GM23338 (cell line): ENCODE measurements at regions not wholly inside any gene's neighbourhood (a gene's known extent, or its start where the extent isn't known, plus 50 kb on each side); places are given as distances from the start of the nearest gene placed in this dataset.

Experiments
- ATAC-seq: fragments of 200-7000 bp; cut with Tn5 transposase; 3 replicates; pipeline ENCODE4 v1.9.1; 2020
- DNase-seq: peaks from one replicate; pipeline ENCODE4 v3.0.0-alpha.2; 2015; ENCODE audit warnings: low spot score
- H2AFZ ChIP-seq: fragments of 200-600 bp; sonication (generic); 2 replicates; pipeline ENCODE4 v1.8.0; 2016; ENCODE audit warnings: antibody characterized with exemption, mild to moderate bottlenecking, moderate library complexity
- H3F3A ChIP-seq: fragments of 200-600 bp; sonication (generic); replicated peaks from 2 replicates; pipeline ENCODE4 v1.8.0; 2017; ENCODE audit warnings: antibody characterized with exemption, mixed run types, low read depth
- H3K27ac ChIP-seq: fragments of 200-600 bp; sonication (generic); 2 replicates; pipeline ENCODE4 v1.6.1; 2016; ENCODE audit warnings: low read depth
- H3K27me3 ChIP-seq: fragments of 200-600 bp; sonication (generic); 2 replicates; pipeline ENCODE4 v1.8.0; 2016; ENCODE audit warnings: mild to moderate bottlenecking, mixed run types, moderate library complexity; ENCODE audit not compliant: insufficient read depth
- H3K36me3 ChIP-seq: fragments of 200-600 bp; sonication (generic); 2 replicates; pipeline ENCODE4 v1.8.0; 2016; ENCODE audit warnings: mild to moderate bottlenecking; ENCODE audit not compliant: insufficient read depth
- H3K4me1 ChIP-seq: fragments of 200-600 bp; sonication (generic); 2 replicates; pipeline ENCODE4 v1.8.0; 2016; ENCODE audit warnings: mild to moderate bottlenecking, moderate library complexity; ENCODE audit not compliant: insufficient read depth
- H3K4me2 ChIP-seq: fragments of 200-600 bp; sonication (generic); 2 replicates; pipeline ENCODE4 v1.7.1; 2017; ENCODE audit warnings: mixed run types
- H3K4me3 ChIP-seq: fragments of 200-600 bp; sonication (generic); 2 replicates; pipeline ENCODE4 v1.6.1; 2016; ENCODE audit warnings: mixed run types
- H3K79me2 ChIP-seq: fragments of 200-600 bp; sonication (generic); replicated peaks from 2 replicates; pipeline ENCODE4 v1.8.0; 2017; ENCODE audit warnings: mild to moderate bottlenecking; ENCODE audit not compliant: insufficient read depth
- H3K9me2 ChIP-seq: fragments of 200-600 bp; sonication (generic); 2 replicates; pipeline ENCODE4 v1.8.0; 2017; ENCODE audit not compliant: insufficient read depth
- H4K20me1 ChIP-seq: fragments of 200-600 bp; sonication (generic); replicated peaks from 2 replicates; pipeline ENCODE4 v1.8.0; 2017; ENCODE audit warnings: mild to moderate bottlenecking; ENCODE audit not compliant: insufficient read depth
- H3K27ac Mint-ChIP-seq: 2 replicates; pipeline ENCODE4 v1.8.0; 2020; ENCODE audit warnings: inconsistent platforms, mild to moderate bottlenecking, moderate library complexity, mixed read lengths
- H3K27me3 Mint-ChIP-seq: 3 replicates; pipeline ENCODE4 v1.8.0; 2022; ENCODE audit warnings: low read depth, mild to moderate bottlenecking, moderate library complexity, mixed read lengths, inconsistent platforms; ENCODE audit not compliant: insufficient read depth, poor library complexity
- H3K36me3 Mint-ChIP-seq: 3 replicates; pipeline ENCODE4 v1.8.0; 2021; ENCODE audit warnings: low read depth, mild to moderate bottlenecking, inconsistent platforms, moderate library complexity, mixed read lengths
- H3K4me1 Mint-ChIP-seq: 3 replicates; pipeline ENCODE4 v1.8.0; 2020; ENCODE audit warnings: mild to moderate bottlenecking, inconsistent platforms, mixed read lengths
- H3K4me3 Mint-ChIP-seq: 3 replicates; pipeline ENCODE4 v1.8.0; 2021; ENCODE audit warnings: moderate library complexity, mild to moderate bottlenecking, inconsistent platforms, mixed read lengths
- H3K9me3 Mint-ChIP-seq: 3 replicates; pipeline ENCODE4 v1.8.0; 2020; ENCODE audit warnings: moderate library complexity, mild to moderate bottlenecking, inconsistent platforms, mixed read lengths
- CREB1 ChIP-seq: fragments of 250-450 bp; sonication (Bioruptor Pico); IDR thresholded peaks from 2 replicates; pipeline ENCODE4 v1.5.0; 2020; ENCODE audit warnings: low read depth, mild to moderate bottlenecking, moderate library complexity
- ETS1 ChIP-seq: IDR thresholded peaks from 2 replicates; pipeline ENCODE4 v1.6.1; 2016; ENCODE audit warnings: antibody characterized with exemption
- EZH2 ChIP-seq: fragments of 200-600 bp; sonication (generic); IDR thresholded peaks from one replicate; pipeline ENCODE4 v1.8.0; 2017; ENCODE audit warnings: antibody characterized with exemption, mild to moderate bottlenecking, low read depth; ENCODE audit not compliant: unreplicated experiment
- EZH2phosphoT487 ChIP-seq: fragments of 200-600 bp; sonication (generic); IDR thresholded peaks from one replicate; pipeline ENCODE4 v1.8.1; 2018; ENCODE audit warnings: antibody characterized with exemption; ENCODE audit not compliant: unreplicated experiment
- JUNB ChIP-seq: IDR thresholded peaks from one replicate; pipeline ENCODE4 v1.6.1; 2016; ENCODE audit warnings: antibody characterized with exemption; ENCODE audit not compliant: unreplicated experiment
- POLR2AphosphoS5 ChIP-seq: IDR thresholded peaks from 2 replicates; pipeline ENCODE4 v1.6.1; 2016; ENCODE audit warnings: antibody characterized with exemption, low read depth
- REST ChIP-seq: IDR thresholded peaks from one replicate; pipeline ENCODE4 v1.6.1; 2018; ENCODE audit warnings: antibody characterized with exemption; ENCODE audit not compliant: unreplicated experiment
- STAT1 ChIP-seq: IDR thresholded peaks from one replicate; pipeline ENCODE4 v1.6.1; 2016; ENCODE audit warnings: antibody characterized with exemption; ENCODE audit not compliant: unreplicated experiment
- ZNF114 ChIP-seq: fragments of 250-450 bp; sonication (Bioruptor Pico); IDR thresholded peaks from 2 replicates; pipeline ENCODE4 v1.5.0; 2020; ENCODE audit warnings: mild to moderate bottlenecking, moderate library complexity
- ZNF331 ChIP-seq: fragments of 250-450 bp; sonication (Bioruptor Pico); IDR thresholded peaks from 2 replicates; pipeline ENCODE4 v1.5.0; 2020; ENCODE audit warnings: low read depth, mild to moderate bottlenecking, moderate library complexity
- ZNF462 ChIP-seq: fragments of 250-450 bp; sonication (Bioruptor Pico); IDR thresholded peaks from 2 replicates; pipeline ENCODE4 v1.5.0; 2020; ENCODE audit warnings: mild to moderate bottlenecking, moderate library complexity

GRCh38 chr18:68102117-68102516, 585.6 kb upstream of the DSEL start:
- no peak overlapping the region for H3K4me3 ChIP-seq
- ATAC-seq (no peak), DNase-seq (no peak)
- peaks cover 10% of the 10 kb centered on the region for H3K9me2 ChIP-seq
- TF ChIP-seq EZH2phosphoT487, result no peak
- TF ChIP-seq STAT1, result no peak
- no peak for TF ChIP-seq JUNB
- Mint-ChIP-seq H3K27me3 (peaks cover 3% of the 10 kb centered on the region), H3K4me1 (peaks cover 11% of the 10 kb centered on the region), H3K9me3 (no peaks in the 10 kb centered on the region), H3K27ac (no peak overlapping the region), H3K36me3 (no peaks in the 10 kb centered on the region), H3K4me3 (no peak overlapping the region)
- H3K36me3 ChIP-seq, result no peaks in the 10 kb centered on the region
- H3K27ac ChIP-seq, result no peak overlapping the region
- no peaks in the 10 kb centered on the region for H3K79me2 ChIP-seq
- H3K4me1 ChIP-seq, result peaks cover 6% of the 10 kb centered on the region; the same call in 1 of the 2 replicates
- no peaks in the 10 kb centered on the region for H4K20me1 ChIP-seq
- no peak overlapping the region for H3K4me2 ChIP-seq
- H3F3A ChIP-seq, result no peaks in the 10 kb centered on the region
- no peak overlapping the region for H2AFZ ChIP-seq
- H3K27me3 ChIP-seq, result no peaks in the 10 kb centered on the region

GRCh38 chr18:68098655-68099054, 582.1 kb upstream of the DSEL start:
- Histone ChIP-seq H3K4me2 (no peak overlapping the region), H2AFZ (no peak overlapping the region), H3K9me2 (no peaks in the 10 kb centered on the region), H3F3A (no peaks in the 10 kb centered on the region), H3K4me1 (no peaks in the 10 kb centered on the region), H3K79me2 (no peaks in the 10 kb centered on the region), H3K36me3 (no peaks in the 10 kb centered on the region), H3K27ac (no peak overlapping the region), H3K27me3 (no peaks in the 10 kb centered on the region), H3K4me3 (no peak overlapping the region), H4K20me1 (no peaks in the 10 kb centered on the region)
- H3K36me3 Mint-ChIP-seq, result no peaks in the 10 kb centered on the region
- no peak for TF ChIP-seq ZNF114
- no peak for TF ChIP-seq POLR2AphosphoS5
- TF ChIP-seq REST, result no peak
- TF ChIP-seq ZNF331 (CRISPR knock-in tag), result no peak
- no peak for TF ChIP-seq CREB1 (CRISPR knock-in tag)
- TF ChIP-seq ZNF462 (CRISPR knock-in tag), result no peak
- TF ChIP-seq EZH2, result no peak
- no peak for TF ChIP-seq ETS1
- H3K4me1 Mint-ChIP-seq, result peaks cover 2% of the 10 kb centered on the region; the same call in 1 of the 3 replicates
- H3K4me3 Mint-ChIP-seq, result no peak overlapping the region
- no peak for ATAC-seq
- no peaks in the 10 kb centered on the region for H3K9me3 Mint-ChIP-seq
- no peak overlapping the region for H3K27ac Mint-ChIP-seq
- no peak for DNase-seq
- H3K27me3 Mint-ChIP-seq, result no peaks in the 10 kb centered on the region
